ENCODE measurements at regions not wholly inside any gene's neighbourhood (a gene's known extent, or its start where the extent isn't known, plus 50 kb on each side); places are given as distances from the start of the nearest gene placed in this dataset.
"Not testable (repeated sequence)": the region's sequence is repeated elsewhere in the genome, so short reads cannot be mapped to it uniquely, and the experiment has no call there.

DNA sequence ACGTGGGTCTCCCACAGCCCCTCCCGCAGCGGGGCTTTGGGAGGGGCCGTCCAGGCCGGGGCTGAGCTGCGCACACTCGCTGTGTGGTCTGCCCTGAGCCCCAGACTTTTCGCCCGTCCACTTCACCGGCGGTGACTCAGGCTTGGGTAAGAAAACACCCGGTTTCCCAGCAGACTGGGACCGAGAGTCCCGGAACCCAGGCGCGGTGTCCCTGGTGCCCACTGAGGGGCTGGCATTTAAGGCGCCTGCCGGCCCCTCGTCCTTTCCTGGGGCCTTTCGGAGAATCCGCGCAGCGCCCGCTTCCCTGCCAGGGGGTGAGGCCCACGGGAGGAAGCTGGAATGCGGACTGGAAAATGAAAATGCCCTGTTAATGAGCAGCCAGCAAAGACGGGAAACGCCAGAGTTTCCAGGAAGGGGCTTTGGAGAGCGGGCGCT lies 100.3 kb downstream of the C16orf95 start:
- FAIRE-seq = no peak

DNA sequence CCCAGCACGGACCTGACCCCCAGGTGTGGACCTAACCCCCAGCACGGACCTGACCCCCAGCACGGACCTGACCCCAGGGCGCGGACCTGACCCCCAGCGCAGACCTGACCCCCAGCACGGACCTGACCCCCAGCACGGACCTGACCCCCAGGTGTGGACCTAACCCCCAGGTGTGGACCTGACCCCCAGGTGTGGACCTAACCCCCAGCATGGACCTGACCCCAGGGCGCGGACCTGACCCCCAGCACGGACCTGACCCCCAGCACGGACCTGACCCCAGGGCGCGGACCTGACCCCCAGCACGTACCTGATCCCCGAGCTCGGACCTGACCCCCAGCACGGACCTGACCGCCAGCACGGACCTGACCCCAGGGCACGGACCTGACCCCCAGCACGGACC lies 99.4 kb downstream of the C16orf95 start:
- FAIRE-seq = not testable (repeated sequence)

DNA sequence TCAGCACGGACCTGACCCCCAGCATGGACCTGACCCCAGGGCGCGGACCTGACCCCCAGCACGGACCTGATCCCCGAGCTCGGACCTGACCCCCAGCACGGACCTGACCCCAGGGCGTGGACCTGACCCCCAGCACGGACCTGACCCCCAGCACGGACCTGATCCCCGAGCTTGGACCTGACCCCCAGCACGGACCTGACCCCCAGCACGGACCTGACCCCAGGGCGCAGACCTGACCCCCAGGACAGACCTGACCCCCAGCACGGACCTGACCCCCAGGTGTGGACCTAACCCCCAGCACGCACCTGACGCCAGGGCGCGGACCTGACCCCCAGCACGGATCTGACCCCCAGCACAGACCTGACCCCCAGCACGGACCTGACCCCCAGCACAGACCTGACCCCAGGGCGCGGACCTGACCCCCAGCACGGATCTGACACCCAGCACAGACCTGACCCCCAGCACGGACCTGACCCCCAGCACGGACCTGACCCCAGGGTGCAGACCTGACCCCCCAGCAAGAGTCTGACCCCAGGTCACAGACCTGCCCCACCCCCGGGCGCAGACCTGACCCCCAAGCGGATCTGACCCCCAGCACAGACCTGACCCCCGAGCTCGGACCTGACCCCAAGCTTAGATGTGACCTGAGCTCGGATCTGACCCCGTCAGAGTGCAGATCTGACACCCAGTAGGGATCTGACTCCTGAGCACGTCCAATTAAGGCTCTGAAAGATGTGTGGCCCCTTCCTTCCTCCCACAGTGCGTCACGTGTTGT lies 98.7 kb downstream of the C16orf95 start:
- FAIRE-seq = no peak

DNA sequence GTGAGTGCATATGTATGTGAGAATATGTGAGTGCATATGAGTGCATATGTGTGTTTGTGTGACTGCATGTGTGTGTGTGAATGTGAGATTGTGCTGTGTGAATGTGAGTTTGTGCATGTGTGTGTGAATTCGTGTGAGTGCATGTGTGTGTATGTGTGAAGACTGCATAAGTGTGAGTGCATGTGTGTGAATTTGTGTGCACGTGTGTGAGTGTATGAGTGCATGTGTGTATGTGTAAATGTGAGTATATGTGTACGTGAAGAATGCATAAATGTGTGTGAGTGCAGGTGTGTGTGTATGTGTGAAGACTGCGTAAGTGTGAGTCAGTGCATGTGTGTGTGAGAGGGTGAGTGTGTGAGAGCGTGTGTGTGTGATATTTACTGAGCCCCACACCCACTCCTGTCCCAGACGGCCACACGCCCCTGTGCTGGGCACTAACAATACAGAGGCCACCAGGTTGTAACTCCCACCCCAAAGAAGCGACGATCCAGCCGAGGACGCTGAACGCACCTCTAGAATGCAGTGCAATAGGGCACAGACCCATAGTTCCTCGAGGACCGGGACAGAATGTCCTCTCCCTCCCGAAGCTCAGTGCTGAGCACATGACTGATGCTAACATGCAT lies 97.8 kb downstream of the C16orf95 start:
- FAIRE-seq = no peak

DNA sequence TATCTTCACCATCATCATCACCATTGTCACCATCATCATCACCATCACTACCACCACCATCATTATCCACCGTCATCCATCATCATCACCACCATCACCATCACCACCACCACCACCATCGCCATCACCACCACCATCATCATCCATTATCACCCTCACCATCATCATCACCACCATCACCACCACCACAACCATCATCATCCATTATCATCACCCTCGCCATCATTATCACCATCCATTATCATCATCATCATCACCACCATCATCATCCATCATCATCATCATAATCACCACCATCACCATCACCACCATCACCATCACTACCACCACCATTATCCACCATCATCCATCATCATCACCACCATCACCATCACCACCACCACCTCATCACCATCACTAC lies 95.6 kb downstream of the C16orf95 start:
- no peak for FAIRE-seq

DNA sequence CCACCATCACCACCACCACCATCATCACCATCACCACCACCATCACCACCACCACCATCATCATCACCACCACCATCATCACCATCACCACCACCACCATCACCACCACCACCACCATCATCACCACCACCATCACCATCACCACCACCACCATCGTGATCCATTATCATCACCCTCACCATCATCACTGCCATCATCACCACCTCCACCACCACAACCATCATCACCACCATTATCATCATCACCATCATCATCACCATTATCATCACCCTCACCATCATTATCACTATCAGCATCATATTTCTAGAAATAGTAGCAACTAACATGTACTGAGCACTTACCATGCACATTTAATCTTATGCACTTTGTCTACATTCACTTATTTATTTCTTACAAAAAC lies 94.9 kb downstream of the C16orf95 start:
- FAIRE-seq = no peak

DNA sequence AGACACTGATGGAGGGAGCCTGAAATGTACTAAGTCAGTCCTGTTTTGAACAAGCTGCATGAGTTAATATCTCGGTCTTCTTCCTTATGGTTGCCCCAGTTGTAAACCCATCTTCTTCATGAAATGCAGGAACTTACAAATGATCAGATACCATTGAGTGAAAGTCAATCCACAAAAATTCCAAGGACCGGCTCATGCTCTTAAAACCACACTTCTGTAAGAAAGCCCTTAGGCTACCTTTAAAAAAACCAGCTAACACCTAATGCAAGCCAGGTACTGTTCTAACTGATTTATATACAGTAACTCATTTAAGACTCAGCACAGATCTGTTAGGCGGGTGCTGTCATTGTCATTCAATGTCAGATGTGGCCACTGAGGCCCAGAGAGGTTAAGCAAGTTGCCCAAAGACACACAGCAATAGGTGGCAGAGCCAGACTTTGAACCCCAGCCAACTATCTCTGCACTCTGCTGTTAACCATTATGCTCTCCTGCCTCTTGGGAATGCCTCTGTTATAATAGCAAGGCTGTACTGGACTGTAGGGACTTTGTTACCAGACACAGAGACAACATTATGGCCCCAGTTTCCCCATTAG lies 93.4 kb downstream of the C16orf95 start:
- no peak for FAIRE-seq

DNA sequence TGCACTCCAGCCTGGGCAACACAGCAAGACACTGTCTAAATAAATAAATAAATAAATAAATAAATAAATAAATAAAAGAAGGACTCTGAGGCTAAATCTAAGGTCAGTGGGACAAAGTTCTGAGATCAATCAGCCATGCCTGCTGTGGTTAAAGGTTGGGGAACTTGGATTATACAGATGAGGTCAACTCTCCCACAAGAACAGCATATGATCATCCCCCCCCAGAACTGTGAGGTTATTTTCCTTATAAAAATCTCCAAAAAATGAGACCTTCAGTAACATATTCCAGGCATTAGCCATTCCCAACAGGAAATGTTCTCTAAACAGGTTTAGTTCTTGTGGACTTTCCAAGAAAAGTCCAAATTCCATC lies 90.3 kb downstream of the C16orf95 start:
- no peak for FAIRE-seq

DNA sequence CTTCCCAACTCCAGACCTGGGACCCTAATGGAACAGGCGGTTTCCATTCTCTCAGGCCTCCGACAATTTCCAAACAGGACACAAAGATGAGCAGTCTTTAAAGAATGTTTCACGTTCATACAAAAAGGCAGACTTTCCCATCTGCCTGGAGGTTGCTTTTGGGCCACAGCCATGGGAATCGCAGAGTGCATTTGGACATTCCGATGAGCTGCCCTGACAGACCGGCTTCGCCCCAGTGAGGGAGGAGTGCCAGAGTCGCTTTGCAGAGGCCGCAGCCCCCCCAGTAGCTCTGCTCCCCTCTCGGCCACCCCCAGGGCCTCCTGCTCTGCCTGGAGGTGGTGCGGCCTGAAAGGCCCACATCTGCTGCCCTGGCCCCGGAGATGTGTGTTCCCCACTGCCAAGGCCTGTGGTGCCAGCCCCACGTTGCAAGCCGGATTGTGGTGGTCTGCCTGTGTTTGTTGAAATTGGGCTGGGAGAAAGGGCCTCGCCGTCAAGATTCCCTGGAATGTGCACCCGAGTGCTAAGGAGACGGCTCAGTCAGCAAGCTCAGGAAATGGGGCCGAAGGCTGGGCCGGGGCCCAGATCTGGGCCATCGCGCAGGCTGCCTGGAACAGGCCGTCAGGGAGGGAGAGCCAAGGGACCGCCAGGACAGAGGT lies 89.8 kb downstream of the C16orf95 start:
- no peak for FAIRE-seq

DNA sequence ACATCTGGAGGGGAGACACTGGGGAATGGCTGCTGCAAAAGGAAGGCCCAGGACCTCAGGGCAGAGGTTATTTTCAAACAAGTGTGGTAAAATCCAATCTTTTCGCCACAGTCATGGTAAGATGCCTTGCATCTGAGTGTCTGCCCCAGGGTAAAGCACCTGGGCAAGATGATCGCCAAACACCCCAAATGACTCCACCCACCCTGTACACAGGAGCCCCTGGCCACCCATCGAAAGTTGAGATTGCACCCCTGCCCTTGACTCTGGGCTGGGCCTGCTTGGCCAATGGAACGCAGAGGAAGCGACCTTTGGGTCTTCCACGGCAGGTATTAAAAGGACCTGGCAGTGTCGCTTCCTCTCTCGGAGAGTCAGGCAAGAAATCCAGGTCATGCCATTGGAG lies 88.8 kb downstream of the C16orf95 start:
- FAIRE-seq = no peak

DNA sequence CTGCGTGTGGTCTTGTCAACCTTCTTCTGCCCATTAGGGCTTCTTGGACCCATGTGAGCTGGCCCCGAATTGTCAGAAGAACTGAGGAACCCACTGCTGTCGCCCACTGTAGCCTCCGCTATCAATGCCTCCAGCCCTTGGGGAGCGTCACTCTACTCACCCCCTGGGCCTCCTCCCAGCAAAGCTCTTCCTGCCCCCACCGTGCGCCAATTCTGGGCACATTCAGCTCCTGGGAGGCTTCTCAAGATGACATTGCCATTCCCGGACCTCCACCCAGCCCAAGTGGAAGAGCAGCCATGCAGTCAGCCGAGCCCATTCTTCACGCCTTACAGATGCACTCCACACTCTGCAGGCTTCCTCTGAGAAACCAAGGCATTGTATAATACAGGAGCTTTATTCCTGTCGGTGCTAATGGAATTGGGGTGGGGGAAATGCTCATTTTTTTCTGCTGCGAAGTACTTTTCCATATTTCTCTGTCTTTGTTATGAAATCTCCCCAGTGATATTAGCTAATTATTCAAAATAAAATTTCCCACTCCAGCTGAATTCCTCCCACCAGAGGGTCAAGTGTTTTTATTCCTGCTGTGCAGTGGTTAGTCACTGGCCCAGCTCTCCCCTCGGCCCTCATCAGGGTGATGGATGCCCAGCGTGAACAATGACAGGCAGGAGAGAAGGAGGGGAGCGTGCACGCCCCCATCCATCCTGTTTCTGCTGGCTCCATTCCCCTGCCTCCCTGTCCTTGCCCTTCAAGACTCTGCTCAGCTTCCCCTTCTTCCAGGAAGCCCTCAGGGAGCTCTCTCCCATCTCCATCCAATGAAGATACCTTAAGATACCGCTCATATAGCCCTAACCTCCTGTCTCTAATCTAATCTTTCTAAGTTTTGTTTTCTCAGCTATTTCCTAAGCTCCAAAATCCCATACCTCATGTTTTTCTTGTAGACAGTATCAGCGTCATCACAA lies 87.7 kb downstream of the C16orf95 start:
- FAIRE-seq = no peak

DNA sequence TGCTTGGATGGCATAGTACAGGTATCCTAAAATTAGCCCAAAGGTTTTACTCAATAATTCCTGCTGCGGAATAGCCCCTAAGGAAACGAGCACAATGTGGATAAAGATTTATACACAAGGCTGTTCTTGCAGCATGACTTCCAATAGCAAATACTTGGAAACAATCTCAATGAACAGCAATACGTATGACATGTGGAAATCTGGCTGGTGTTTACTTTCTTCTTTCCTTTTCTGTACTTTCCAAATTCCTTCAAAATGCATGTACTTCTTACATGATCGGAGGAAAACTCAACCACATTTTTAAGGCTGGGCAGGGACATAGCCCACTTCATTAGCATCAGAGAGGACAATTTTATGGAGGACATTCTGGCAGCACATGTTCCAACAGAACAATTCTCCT lies 86.6 kb downstream of the C16orf95 start:
- no peak for FAIRE-seq

DNA sequence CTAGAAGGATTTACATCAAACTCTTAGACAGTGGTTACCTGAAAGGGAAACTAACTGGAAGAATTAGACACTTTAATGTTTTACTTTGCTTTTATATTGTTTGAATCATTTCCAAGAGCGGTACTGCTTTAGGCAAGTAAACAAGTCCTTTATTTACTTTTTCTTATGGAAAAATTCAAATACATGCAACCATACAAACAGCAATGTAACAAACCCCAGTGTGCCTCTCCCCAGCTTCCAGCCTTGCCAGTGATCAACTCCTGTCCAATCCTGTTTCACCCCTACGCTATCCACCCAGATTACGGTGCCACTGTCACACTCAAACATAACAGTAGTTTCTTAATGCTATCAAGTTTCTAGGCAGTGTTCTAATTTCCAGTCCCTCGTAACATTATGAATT lies 85.9 kb downstream of the C16orf95 start:
- FAIRE-seq = no peak

DNA sequence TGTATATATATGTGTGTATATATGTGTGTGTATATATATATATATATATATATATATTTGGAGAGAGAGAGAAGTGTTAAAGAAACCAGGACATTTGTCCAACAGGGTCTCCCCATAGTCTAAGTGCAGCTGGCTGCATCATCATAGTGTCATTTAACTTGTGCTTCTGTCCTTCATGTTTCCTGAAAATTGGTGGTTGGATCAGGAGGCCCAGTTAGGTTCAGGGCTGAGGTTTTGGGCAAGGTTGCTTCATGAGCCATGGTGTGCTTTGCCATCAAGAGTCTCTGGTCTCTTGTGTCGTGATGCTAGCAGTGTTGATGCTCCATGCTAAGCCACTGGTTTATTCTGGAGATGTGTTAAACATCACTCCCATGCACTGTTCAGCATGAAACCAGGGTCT lies 85.3 kb downstream of the C16orf95 start:
- FAIRE-seq = no peak

DNA sequence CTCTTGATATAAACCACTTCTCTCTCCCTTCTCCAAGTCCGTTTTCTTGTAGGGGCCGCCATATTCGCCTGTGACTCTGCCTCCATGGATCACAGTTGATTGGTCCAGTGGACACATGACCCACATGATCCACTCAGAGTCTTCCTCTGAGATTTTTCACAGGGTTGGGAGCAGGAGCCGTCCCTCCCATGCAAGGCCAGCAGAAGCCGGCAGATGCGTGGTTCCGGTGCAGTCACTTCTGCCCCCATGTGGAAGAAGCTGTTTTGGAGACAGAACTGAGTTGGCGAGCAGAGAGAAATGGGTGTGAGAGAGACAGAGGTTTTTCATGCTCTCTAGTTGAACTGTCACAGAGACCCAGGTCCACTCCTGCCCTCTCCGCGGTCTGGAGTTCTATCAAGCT lies 83.3 kb downstream of the C16orf95 start:
- FAIRE-seq = no peak

DNA sequence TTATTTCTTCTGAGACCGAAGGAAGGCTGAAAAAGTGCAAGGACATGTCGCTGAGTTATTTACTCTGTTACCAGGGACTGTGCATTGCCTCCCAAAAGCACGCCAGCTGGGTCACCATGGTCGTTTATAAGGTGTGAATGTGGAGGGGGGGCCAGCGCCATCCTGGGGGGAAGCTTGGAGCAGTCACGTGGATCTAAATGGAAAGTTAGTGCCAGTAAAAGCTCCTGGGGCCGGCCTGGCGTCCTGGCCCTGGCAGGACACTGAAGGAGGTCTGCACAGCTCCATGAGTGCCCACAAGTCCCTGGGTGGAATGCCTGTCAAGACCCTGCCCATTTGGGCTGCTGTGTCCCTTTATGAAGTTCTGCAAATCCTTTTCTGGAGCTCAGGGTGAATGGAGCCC lies 82.6 kb downstream of the C16orf95 start:
- no peak for FAIRE-seq

DNA sequence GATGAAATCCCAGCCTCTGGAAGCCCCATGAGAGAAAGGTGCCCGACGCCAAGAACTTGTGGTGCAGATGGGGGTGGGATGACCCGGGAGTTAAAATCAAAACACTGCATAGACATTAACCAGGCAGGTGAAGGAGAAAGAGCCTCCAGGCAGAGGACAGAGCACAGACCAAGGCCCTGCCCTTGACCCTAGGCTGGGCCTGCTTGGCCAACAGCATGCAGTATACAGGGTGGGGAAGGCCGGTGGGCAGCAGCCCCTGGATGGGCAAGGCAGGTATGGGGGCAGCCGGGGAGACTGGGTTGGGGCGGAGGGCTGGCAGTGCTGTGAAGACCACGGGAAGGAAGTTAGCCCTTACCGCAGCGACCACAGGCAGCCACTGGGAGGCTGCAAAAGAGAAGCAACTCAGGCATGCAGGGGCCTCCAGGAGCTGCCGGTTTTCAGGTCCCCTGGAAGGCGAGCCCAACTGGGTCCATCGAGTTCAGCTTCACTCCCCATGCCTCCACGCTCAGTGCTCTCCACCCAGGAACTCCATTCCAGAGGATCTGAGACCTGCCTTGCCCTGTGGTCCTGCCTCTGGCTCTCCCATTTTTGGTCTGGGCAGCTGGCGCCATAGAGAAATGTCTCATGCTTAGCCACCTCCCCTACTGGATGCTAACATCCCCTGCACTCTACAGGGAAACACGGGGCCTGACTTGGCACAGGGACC lies 81.2 kb downstream of the C16orf95 start:
- no peak for FAIRE-seq

DNA sequence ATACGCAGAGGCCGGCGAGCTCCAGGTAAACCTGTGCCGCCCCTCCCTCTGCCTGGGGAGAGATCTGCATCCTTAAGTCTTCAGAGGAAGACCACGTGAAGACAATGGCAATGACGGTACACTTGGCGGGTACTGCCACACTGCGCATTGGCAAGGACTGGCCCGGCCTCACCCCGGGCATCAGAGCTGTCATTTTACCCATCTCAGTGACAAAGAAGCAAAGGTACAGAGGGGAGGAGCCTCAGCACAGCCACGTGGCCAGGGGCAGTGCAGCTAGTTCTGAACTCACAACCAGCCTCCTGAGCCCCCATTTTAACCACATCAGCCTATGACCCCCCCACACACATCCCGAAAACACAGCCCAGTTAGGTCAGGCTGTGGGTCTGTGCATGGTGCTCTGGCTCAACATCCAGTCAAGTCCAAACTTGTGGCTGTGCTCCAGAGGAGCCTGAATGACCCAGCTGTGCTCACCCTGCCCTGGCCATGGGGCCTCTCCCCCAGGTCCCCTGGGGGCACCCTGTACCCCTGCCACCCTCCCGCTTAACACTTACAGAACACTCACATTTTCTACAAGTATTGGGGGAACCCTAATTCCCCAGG lies 80.6 kb downstream of the C16orf95 start:
- no peak for FAIRE-seq

DNA sequence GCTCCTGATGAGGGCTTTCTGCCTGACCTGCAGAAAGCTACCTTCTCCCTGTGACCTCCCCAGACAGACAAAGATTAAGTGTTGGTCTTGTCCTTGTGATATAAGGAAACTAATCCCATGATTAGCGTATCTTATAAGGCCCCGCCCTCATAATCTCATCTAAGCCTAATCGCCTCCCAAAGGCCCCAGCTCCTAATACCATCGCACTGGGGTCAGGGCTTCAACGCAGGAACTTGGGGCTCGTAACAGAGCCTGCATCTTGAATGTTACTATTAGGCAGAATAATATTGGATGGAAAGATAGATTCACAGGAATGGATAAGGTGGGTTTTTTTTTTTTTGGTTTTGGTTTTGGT lies 78.9 kb downstream of the C16orf95 start:
- FAIRE-seq = no peak

DNA sequence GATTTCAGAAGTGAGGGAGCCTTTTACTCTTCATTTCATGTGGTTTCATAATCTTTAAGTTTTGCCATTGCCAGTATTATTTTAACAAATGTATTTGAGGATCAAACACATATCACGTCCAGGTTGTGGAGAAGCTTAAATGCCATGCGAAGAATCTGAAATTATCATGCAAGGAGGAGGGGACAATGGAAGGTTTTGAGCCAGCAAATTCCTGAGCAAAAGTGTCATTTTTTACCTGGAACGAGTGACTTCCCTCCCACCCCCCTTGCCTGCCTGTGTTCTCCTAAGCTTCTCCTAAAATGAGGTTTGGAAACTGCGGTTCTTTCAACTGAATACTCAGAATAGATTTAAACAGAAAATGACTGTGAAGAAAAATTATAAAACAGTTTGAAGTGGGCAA lies 77.6 kb downstream of the C16orf95 start:
- no peak for FAIRE-seq

Measured in colon (tissue), 2 donors.